ENCODE measurements at regions not wholly inside any gene's neighbourhood (a gene's known extent, or its start where the extent isn't known, plus 50 kb on each side); places are given as distances from the start of the nearest gene placed in this dataset.

DNA sequence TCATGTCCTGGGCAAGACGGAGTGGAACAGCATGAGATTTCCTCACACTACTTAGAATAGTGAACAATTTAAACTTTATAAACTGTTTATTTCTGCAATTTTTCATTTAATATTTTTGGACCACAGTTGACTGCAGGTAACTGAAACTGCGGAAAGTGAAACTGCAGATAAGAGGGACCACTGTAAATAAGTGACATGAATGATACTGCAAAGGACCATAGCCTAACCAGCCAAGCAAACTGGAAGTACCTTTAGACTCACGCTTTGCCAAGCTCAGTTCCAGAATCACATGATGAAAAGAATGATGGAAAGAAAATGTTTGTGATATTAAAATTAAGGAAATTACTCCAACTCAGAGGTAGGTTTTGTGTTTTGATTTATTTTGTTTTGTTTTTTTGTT lies 94.6 kb upstream of the ITGA4 start:
- TF ChIP-seq, protein P1, sequence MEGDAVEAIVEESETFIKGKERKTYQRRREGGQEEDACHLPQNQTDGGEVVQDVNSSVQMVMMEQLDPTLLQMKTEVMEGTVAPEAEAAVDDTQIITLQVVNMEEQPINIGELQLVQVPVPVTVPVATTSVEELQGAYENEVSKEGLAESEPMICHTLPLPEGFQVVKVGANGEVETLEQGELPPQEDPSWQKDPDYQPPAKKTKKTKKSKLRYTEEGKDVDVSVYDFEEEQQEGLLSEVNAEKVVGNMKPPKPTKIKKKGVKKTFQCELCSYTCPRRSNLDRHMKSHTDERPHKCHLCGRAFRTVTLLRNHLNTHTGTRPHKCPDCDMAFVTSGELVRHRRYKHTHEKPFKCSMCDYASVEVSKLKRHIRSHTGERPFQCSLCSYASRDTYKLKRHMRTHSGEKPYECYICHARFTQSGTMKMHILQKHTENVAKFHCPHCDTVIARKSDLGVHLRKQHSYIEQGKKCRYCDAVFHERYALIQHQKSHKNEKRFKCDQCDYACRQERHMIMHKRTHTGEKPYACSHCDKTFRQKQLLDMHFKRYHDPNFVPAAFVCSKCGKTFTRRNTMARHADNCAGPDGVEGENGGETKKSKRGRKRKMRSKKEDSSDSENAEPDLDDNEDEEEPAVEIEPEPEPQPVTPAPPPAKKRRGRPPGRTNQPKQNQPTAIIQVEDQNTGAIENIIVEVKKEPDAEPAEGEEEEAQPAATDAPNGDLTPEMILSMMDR (IDR thresholded peaks at IDR 0.05; ENCODE audit: low read depth, low read length) = no peak
- no peak for TF ChIP-seq EZH2phosphoT487 (IDR thresholded peaks at IDR 0.05; ENCODE audit: low read depth)
